Gastroesophageal sphincter (tissue), 4 donors: ENCODE measurements at regions not wholly inside any gene's neighbourhood (a gene's known extent, or its start where the extent isn't known, plus 50 kb on each side); places are given as distances from the start of the nearest gene placed in this dataset.

Source experiments
- ATAC-seq: fragments of 150-250 bp; one replicate; pipeline ENCODE4 v1.9.1; 2016; ENCODE audit warnings: mild to moderate bottlenecking, moderate library complexity
- H3K27ac ChIP-seq, 4 donors: fragments of 200-600 bp; sonication (generic) in 3 of 4; 1 replicate in 3 of 4; 2 replicates in 1 of 4; pipeline ENCODE4 v1.5.1; 2016 to 2019
- H3K27me3 ChIP-seq: fragments of 200-600 bp; sonication (generic); one replicate; pipeline ENCODE4 v1.5.1; 2019
- H3K36me3 ChIP-seq, 2 donors: fragments of 200-600 bp; sonication (generic); one replicate each; pipeline ENCODE4 v1.5.1; 2019; ENCODE audit warnings: control low read depth in 1 of 2
- H3K4me1 ChIP-seq, 3 donors: fragments of 200-600 bp; sonication (generic); 1 replicate in 2 of 3; 2 replicates in 1 of 3; pipeline ENCODE4 v1.5.1; 2016 to 2019; ENCODE audit warnings: control low read depth in 2 of 3
- H3K4me3 ChIP-seq, 2 donors: fragments of 200-600 bp; sonication (generic); one replicate each; pipeline ENCODE4 v1.5.1; 2019; ENCODE audit warnings: mild to moderate bottlenecking in 1 of 2, moderate library complexity in 1 of 2
- H3K9me3 ChIP-seq, 3 donors: fragments of 200-600 bp; sonication (generic); one replicate each; pipeline ENCODE4 v1.5.1; 2017 to 2019; ENCODE audit warnings: control low read depth in 2 of 3
- CTCF ChIP-seq, 4 experiments: fragments of 200-600 bp in 2 of 4; fragments of 450-650 bp in 2 of 4; sonication (generic) in 1 of 4; IDR thresholded peaks; one replicate each; pipeline ENCODE4 v1.5.1; 2017 to 2019; ENCODE audit warnings: antibody characterized with exemption in 4 of 4, mild to moderate bottlenecking in 2 of 4, moderate library complexity in 2 of 4
- EP300 ChIP-seq: sonication (generic); formaldehyde crosslinking; IDR thresholded peaks from one replicate; pipeline ENCODE4 v1.6.1; 2017; ENCODE audit warnings: antibody characterized with exemption, mild to moderate bottlenecking
- POLR2A ChIP-seq, 2 donors: fragments of 450-650 bp; IDR thresholded peaks; one replicate each; pipeline ENCODE4 v1.6.1; 2017; ENCODE audit warnings: antibody characterized with exemption in 2 of 2, mild to moderate bottlenecking in 2 of 2, moderate library complexity in 1 of 2
- POLR2AphosphoS5 ChIP-seq: sonication (generic); formaldehyde crosslinking; IDR thresholded peaks from one replicate; pipeline ENCODE4 v1.6.1; 2017; ENCODE audit warnings: antibody characterized with exemption
- WGBS, 2 donors: methylation state at CpG; one replicate each; pipeline ENCODE4 v1.1.5; 2018; ENCODE audit warnings: low coverage in 1 of 2; 5-methylcytosine and 5-hydroxymethylcytosine counted together

GRCh38 chr1:213738658-213739057 is 249.1 kb upstream of the PROX1 start:
- no peak for TF ChIP-seq EP300
- no peak for TF ChIP-seq POLR2AphosphoS5
- TF ChIP-seq POLR2A (IDR thresholded peaks at IDR 0.05), result no peak
- TF ChIP-seq CTCF (IDR thresholded peaks at IDR 0.05), result no peak
- Histone ChIP-seq H3K4me3 (no peak overlapping the region), H3K36me3 (no peaks in the 10 kb centered on the region), H3K4me1 (no peaks in the 10 kb centered on the region), H3K9me3 (peaks cover 0 to 15% (median 0%) of the 10 kb centered on the region in 3 donors), H3K27ac (no peak overlapping the region), H3K27me3 (no peaks in the 10 kb centered on the region)
- ATAC-seq, result no peak
- 64 to 83% methylated on average over 2 of the region's 2 CpGs for WGBS, 2 donors

DNA sequence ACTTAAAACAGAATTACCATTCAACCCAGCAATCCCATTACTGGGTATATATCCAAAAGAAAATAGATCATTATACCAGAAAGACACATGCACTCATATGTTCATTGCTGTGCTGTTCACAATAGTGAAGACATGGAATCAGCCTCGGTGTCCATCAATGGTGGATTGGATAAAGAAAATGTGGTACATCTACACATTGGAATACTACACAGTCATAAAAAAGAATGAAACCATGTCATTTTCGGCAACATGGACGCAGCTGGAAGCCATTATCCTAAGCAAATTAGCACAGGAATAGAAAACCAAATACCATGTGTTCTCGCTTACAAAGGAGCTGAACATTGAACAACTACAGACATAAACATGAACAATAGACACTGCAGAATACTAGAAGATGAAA is 244.8 kb upstream of the PROX1 start:
- Histone ChIP-seq H3K27ac (no peak overlapping the region), H3K27me3 (peaks cover 13% of the 10 kb centered on the region), H3K4me1 (no peaks in the 10 kb centered on the region), H3K36me3 (no peaks in the 10 kb centered on the region), H3K4me3 (no peak overlapping the region), H3K9me3 (peaks cover 0 to 15% (median 0%) of the 10 kb centered on the region in 3 donors)
- ATAC-seq, result no peak
- TF ChIP-seq POLR2AphosphoS5, result no peak
- TF ChIP-seq POLR2A (IDR thresholded peaks at IDR 0.05), result no peak
- TF ChIP-seq CTCF (IDR thresholded peaks at IDR 0.05), result no peak
- TF ChIP-seq EP300, result no peak
- 73 to 75% methylated on average over 4 of the region's 4 CpGs for WGBS, 2 donors

- Histone ChIP-seq H3K27ac (no peak overlapping the region), H3K27me3 (peaks cover 13% of the 10 kb centered on the region), H3K9me3 (peaks cover 0 to 15% (median 0%) of the 10 kb centered on the region in 3 donors), H3K4me3 (no peak overlapping the region), H3K36me3 (no peaks in the 10 kb centered on the region), H3K4me1 (no peaks in the 10 kb centered on the region)
- TF ChIP-seq POLR2AphosphoS5 (no peak), EP300 (no peak), CTCF (IDR thresholded peaks at IDR 0.05) (no peak)
- no peak for ATAC-seq
- WGBS, 2 donors, result 14 to 17% methylated on average over 1 of the region's 3 CpGs
Measured at GRCh38 chr1:213744780-213745179, 243.0 kb upstream of the PROX1 start.

DNA sequence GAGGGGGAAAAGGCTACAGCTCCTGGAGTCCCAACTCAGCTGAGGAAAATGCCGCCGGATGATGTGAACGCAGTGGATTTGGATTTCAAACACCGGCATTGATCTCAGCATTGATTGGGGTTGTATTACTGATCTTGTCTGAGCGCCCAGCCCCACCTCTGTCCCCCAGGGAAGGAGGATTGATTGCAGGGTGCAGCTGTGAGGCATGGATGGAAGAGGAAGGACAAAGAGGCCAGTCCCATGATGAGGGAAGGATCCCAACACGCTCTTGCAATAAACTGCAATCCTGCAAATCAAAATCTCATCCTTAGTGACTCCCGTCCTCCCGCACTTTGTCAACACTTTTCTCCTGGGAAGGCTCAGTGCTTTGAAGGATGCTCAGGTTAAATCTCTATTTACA is 242.3 kb upstream of the PROX1 start:
- 69 to 81% methylated on average over 6 to 7 of the region's 8 CpGs for WGBS, 2 donors
- no peak for TF ChIP-seq CTCF (IDR thresholded peaks at IDR 0.05)
- TF ChIP-seq EP300, result no peak
- TF ChIP-seq POLR2AphosphoS5, result no peak
- H3K9me3 ChIP-seq, result peaks cover 0 to 15% (median 0%) of the 10 kb centered on the region in 3 donors
- no peaks in the 10 kb centered on the region for H3K4me1 ChIP-seq
- H3K27ac ChIP-seq, result no peak overlapping the region
- H3K36me3 ChIP-seq, result no peaks in the 10 kb centered on the region
- no peak for ATAC-seq
- peaks cover 13% of the 10 kb centered on the region for H3K27me3 ChIP-seq
- no peak overlapping the region for H3K4me3 ChIP-seq

- Histone ChIP-seq H3K36me3 (no peaks in the 10 kb centered on the region), H3K27ac (no peak overlapping the region), H3K27me3 (peaks cover 13% of the 10 kb centered on the region), H3K9me3 (peaks cover 0 to 9% (median 0%) of the 10 kb centered on the region in 3 donors), H3K4me1 (no peaks in the 10 kb centered on the region), H3K4me3 (no peak overlapping the region)
- no peak for ATAC-seq
- no peak for TF ChIP-seq CTCF (IDR thresholded peaks at IDR 0.05)
- no peak for TF ChIP-seq EP300
- no peak for TF ChIP-seq POLR2AphosphoS5
- TF ChIP-seq POLR2A (IDR thresholded peaks at IDR 0.05), result no peak
- whole genome bisulfite sequencing, 2 donors, result 65% methylated on average over 4 of the region's 8 CpGs; no CpG with 5 or more reads in 1 of the 2 donors
Measured at GRCh38 chr1:213749558-213749957, 238.2 kb upstream of the PROX1 start.
